Endothelial cell of umbilical vein (primary cell): ENCODE measurements at regions not wholly inside any gene's neighbourhood (a gene's known extent, or its start where the extent isn't known, plus 50 kb on each side); places are given as distances from the start of the nearest gene placed in this dataset.

Source experiments
- CTCF ChIP-seq, 2 donors: IDR thresholded peaks; 1 replicate in 1 of 2; 2 replicates in 1 of 2; pipeline ENCODE4 v1.5.1; 2011; ENCODE audit warnings: low read length in 2 of 2, mild to moderate bottlenecking in 2 of 2, moderate library complexity in 2 of 2, control low read depth in 1 of 2, inconsistent platforms in 1 of 2, low read depth in 1 of 2; ENCODE audit not compliant: insufficient read depth in 1 of 2; ENCODE audit errors: extremely low read depth in 1 of 2
- EZH2 ChIP-seq: IDR thresholded peaks from 2 replicates; pipeline ENCODE4 v1.6.1; 2012; ENCODE audit warnings: borderline replicate concordance, low read depth, mild to moderate bottlenecking, moderate library complexity, low read length, inconsistent platforms; ENCODE audit not compliant: severe bottlenecking
- GATA2 ChIP-seq: IDR thresholded peaks from 2 replicates; pipeline ENCODE4 v1.7.0; 2011; ENCODE audit warnings: low read depth, mild to moderate bottlenecking, moderate library complexity, mixed read lengths, low read length; ENCODE audit not compliant: insufficient read length, insufficient read depth
- POLR2A ChIP-seq: IDR thresholded peaks from 2 replicates; pipeline ENCODE4 v1.6.1; 2012; ENCODE audit warnings: low read depth, mild to moderate bottlenecking, control low read depth, low read length

- TF ChIP-seq CTCF (IDR thresholded peaks at IDR 0.05; ENCODE audit: extremely low read depth in 1 of 2, insufficient read depth in 1 of 2, low read depth in 1 of 2, low read length in 2 of 2) (no peak), GATA2 (no peak), EZH2 (no peak), POLR2A (no peak)
Observed at GRCh38 chr2:35082072-35082471, 1273.5 kb upstream of the CRIM1 start.
